HG03342 (cell line): ENCODE measurements at regions not wholly inside any gene's neighbourhood (a gene's known extent, or its start where the extent isn't known, plus 50 kb on each side); places are given as distances from the start of the nearest gene placed in this dataset.

ENCODE experiments used
- ATAC-seq: cut with Tn5 transposase; IDR thresholded peaks from one replicate; pipeline ENCODE4 v1.9.1; 2021; ENCODE audit warnings: mild to moderate bottlenecking, moderate library complexity; ENCODE audit not compliant: unreplicated experiment

- no peak for ATAC-seq
These were observed 139.8 kb upstream of the SLC30A5 start for GRCh38 chr5:68953875-68954617.

DNA sequence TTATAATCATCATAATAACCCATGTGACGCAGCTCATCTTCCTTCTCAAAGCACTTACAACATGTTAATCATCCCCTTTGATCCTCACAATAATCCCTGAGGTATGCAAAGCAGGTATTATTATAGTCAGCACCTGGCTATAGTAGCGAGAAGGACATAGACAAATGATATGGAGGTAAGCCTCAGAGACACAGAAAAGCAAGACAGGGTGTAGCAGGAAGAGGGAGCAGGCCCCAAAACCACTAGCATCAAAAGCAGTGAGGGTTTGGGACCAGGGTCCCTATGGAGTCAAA lies 139.2 kb upstream of the SLC30A5 start:
- ATAC-seq = no peak

DNA sequence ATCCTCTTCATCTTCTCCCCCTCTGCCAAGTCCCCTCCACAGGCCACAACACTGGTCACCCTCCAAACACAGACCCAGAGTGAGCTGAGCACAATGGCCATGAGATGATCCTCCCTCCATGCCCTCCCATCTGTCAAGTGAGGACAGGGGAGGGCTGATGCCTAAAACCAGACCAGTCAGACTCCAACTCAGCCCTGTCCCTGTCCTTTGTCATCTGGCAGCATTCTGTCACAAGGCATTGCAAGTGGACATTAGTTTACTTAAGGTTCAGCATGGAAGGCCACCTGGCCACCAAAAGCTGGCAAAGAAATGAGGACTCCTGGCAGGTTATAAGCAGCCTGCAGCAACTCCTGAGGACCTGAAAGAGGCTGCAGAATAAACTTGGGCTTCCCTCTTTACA lies 136.2 kb upstream of the SLC30A5 start:
- ATAC-seq = no peak

DNA sequence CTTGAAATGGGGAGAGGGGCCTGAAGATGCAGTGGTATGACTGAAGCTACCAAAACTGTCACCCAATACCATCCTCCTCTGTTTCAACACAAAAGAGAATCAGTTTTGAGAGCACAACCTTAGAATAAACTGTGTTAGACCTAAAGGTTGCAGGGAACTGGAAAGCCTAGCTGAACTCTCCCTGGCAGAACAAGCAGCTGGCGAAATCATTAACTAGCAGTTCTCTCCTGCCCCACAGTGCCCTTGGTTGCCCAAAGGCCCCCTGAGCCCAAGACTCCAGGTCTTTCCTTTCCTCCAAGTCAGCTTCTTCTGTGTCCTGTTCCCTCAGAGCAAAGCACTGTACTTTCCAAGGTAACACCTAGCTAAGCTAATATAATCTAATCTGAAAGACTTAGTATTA lies 135.4 kb upstream of the SLC30A5 start:
- no peak for ATAC-seq

- ATAC-seq = no peak
These were observed 133.4 kb upstream of the SLC30A5 start for GRCh38 chr5:68960456-68960855.

DNA sequence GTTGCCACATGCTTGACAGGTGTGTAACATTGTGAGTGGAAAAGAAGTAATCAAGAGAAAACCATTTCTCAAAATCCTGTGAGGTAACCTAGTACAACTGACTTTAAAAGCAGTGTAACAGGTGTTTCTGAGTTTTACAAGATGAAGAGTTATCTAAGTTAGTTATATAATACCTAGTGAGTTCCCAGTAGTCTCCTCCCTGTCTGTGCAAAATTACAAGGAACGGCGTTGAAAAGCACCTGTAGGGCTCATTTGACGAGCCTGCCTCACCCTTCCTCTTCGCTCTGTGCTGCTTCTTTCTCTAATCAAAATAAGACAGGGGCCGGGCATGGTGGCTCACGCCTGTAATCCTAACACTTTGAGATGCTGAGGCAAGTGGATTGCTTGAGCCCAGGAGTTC lies 132.9 kb upstream of the SLC30A5 start:
- ATAC-seq = no peak

DNA sequence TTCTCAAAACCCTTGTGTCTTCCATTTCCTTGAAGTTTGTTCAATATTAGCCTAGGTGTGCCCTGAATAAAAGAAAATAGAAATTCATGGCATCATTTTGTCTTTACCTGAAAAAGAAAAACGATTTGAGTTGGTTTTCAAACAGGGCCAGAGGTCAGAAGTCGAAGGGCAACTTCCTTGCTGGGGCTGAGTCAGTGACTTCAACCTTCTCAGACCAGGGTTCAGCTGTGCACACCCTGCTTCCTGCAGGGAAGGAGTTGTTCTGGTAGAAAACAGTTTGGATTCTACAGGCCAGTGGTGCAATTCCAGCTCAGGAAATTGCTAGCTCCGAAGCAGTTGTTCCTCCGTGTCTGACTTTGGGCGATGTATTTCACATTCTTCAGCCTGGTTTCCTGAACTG lies 132.1 kb upstream of the SLC30A5 start:
- ATAC-seq = no peak

DNA sequence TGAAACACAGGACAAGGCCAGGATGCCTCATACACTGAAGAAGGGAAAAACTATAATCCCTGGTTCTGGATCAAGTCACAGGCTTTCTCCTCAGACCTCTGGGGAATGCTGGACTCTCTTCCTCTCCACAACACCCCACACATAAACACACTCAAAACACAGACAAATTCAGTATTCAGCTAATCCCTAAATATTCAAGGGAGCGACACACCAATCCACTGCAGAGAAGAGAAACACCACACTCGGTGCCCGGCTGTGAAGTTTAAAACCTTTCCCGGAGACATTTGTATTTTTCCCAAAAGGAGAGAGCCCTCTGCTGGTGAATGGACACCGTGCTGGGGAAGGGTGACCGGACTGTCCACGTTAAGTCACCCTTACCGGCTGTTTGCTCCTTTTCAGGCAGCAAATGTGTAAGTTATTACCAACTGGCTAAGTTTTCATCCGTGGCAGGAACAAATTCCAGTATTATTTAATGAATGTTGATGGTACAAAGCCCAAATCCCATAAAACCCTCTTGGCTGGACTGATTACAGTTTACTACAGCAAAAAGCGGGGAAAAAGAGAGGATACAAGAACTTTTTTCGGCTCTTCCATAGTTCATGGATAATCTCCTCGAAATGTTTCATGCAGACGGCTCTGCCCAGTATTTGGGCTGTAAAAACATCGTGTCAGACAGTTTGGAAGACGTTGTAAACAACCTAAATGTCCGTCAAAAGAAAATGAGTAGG lies 130.9 kb upstream of the SLC30A5 start:
- ATAC-seq = no peak

DNA sequence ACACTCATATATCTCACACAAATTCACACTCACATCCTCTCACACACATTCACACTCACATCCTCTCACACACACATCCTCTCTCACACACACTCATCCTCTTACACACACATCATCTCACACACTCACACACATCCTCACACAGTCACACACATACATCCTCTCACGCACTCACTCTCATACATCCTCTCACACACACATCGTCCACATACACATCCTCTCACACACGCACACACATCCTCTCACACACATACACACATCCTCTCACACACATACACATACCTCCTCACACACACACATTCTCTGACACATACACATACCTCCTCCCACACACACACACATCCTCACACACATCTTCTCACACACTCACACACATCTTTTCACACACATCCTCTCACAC lies 129.1 kb upstream of the SLC30A5 start:
- ATAC-seq = no peak

- no peak for ATAC-seq
These were observed 127.9 kb upstream of the SLC30A5 start for GRCh38 chr5:68965926-68966325.

GRCh38 chr5:68966596-68966995 lies 127.2 kb upstream of the SLC30A5 start:
- ATAC-seq = no peak

DNA sequence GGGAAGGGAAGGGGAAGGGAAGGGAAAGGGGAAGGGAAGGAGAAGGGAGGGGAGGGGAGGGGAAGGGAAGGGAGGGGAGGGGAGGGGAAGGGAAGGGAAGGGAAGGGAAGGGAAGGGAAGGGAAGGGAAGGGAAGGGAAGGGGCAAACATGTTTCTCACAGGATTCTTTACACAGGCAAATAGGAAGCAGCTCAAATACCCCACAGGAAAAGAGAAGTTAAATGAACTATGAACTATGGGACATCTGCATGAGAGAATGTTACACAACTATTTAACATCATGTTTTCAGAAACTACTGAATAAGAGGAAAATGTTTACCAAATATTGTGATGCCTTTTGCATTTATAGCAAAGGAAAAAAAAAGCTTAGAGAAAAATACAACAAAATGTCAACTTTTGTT lies 125.4 kb upstream of the SLC30A5 start:
- no peak for ATAC-seq

GRCh38 chr5:68970617-68971016 lies 123.2 kb upstream of the SLC30A5 start:
- no peak for ATAC-seq

- ATAC-seq = no peak
These were observed 120.1 kb upstream of the SLC30A5 start for GRCh38 chr5:68973696-68974095.

DNA sequence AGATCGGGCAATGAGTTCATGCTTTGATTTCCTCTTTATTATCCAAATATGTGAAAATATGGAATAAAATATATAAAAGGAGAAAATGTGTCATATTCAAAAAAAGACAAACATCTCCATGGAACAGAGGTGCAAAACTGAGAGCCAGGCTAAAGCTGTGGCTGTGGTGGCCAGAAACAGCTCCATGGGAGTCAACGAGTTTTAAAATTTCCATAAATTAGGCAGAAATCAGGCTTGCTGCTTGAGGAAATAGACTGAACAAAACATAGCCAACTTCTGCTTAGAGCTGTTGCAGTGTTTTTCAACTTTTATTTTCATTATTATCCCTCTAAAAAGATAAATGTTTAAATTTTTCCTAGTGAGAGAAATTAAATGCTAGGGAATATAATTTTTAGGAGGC lies 110.8 kb upstream of the SLC30A5 start:
- no peak for ATAC-seq

- no peak for ATAC-seq
These were observed 109.9 kb upstream of the SLC30A5 start for GRCh38 chr5:68983959-68984358.

GRCh38 chr5:68991279-68992084 lies 102.3 kb upstream of the SLC30A5 start:
- ATAC-seq = no peak

DNA sequence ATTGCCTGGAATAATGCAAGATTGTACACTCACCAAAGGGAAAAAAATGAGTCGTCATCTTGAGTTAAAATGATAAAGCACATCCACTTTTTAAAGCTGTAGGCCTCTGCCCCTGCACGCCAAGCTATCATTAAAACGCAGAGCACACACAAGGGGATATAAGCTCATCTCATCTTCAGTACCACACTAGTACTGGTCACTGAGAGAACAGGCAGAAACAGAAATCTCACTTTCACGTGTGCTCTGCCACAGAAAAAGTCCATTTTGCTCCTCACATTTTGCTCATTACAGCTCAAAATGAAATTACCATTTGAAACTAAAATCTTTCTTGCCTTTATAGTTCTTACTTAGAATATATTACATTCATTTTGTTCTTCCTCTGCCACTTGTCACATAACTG lies 99.2 kb upstream of the SLC30A5 start:
- ATAC-seq = no peak

- ATAC-seq = no peak
These were observed 97.8 kb upstream of the SLC30A5 start for GRCh38 chr5:68995845-68996545.

GRCh38 chr5:68999181-68999580 lies 94.6 kb upstream of the SLC30A5 start:
- ATAC-seq = no peak

- no peak for ATAC-seq
These were observed 93.4 kb upstream of the SLC30A5 start for GRCh38 chr5:69000216-69000919.
